Heart right ventricle (tissue), 16 donors: ENCODE measurements at regions not wholly inside any gene's neighbourhood (a gene's known extent, or its start where the extent isn't known, plus 50 kb on each side); places are given as distances from the start of the nearest gene placed in this dataset.

Experiments
- ATAC-seq, 8 donors: fragments of 200-7000 bp; cut with Tn5 transposase; one replicate each; pipeline ENCODE4 v1.9.1; 2020; ENCODE audit warnings: mild to moderate bottlenecking in 8 of 8, moderate library complexity in 8 of 8, moderate number of reproducible peaks in 1 of 8
- DNase-seq, 2 donors: peaks; one replicate each; pipeline ENCODE4 v3.0.0-alpha.2; 2020
- H3K27ac ChIP-seq, 10 donors: fragments of 200-600 bp; sonication (generic) in 2 of 10; one replicate each; pipeline versions ENCODE4 v1.5.0 to v1.8.0; 2020 to 2022; ENCODE audit warnings: mild to moderate bottlenecking in 3 of 10
- H3K27me3 ChIP-seq, 7 donors: fragments of 200-600 bp; one replicate each; pipeline ENCODE4 v1.8.0; 2021 to 2022; ENCODE audit warnings: mild to moderate bottlenecking in 2 of 7
- H3K36me3 ChIP-seq, 9 donors: fragments of 200-600 bp; sonication (generic) in 1 of 9; one replicate each; pipeline versions ENCODE4 v1.5.0 to v1.8.0; 2020 to 2022; ENCODE audit warnings: mild to moderate bottlenecking in 2 of 9
- H3K4me1 ChIP-seq, 9 donors: fragments of 200-600 bp; sonication (generic) in 1 of 9; one replicate each; pipeline versions ENCODE4 v1.5.0 to v1.8.0; 2020 to 2022; ENCODE audit warnings: mild to moderate bottlenecking in 4 of 9
- H3K4me3 ChIP-seq, 10 donors: fragments of 200-600 bp; sonication (generic) in 2 of 10; one replicate each; pipeline versions ENCODE4 v1.5.0 to v1.8.0; 2020 to 2022; ENCODE audit warnings: mild to moderate bottlenecking in 7 of 10, moderate library complexity in 2 of 10
- H3K9me3 ChIP-seq, 11 donors: fragments of 200-600 bp in 10 of 11; sonication (generic) in 2 of 11; one replicate each; pipeline versions ENCODE4 v1.5.0 to v1.8.0; 2013 to 2022; ENCODE audit warnings: mild to moderate bottlenecking in 2 of 11, control low read depth in 1 of 11, moderate library complexity in 1 of 11
- CTCF ChIP-seq, 9 donors: fragments of 200-600 bp; sonication (generic) in 2 of 9; IDR thresholded peaks; one replicate each; pipeline versions ENCODE4 v1.5.0 to v1.8.0; 2021 to 2022; ENCODE audit warnings: antibody characterized with exemption in 9 of 9, mild to moderate bottlenecking in 5 of 9, moderate library complexity in 1 of 9
- WGBS, 2 donors: extraction: QIAGEN DNeasy Blood & Tissue Kit; methylation state at CpG; one replicate each; pipeline ENCODE4 v1.1.7; 2013; ENCODE audit warnings: inconsistent platforms in 1 of 2; 5-methylcytosine and 5-hydroxymethylcytosine counted together
- intact Hi-C, 10 donors: fragments of 100-400 bp; cut with DNase I; formaldehyde crosslinking; loops; one replicate each; pipeline versions ENCODE4 v1.11.1 to v1.14.2; 2022
- donor health status: Arrhythmogenic right ventricular cardiomyopathy.
- donor health status: ischemic (EF 13 %, LVEDD 7.1; RV severe dilation, severe dysfunction).
- donor health status: healthy with polysubstance abuse.
- donor health status: DM: no; HTN: yes; CAD: no.
- donor health status: DM: no; HTN: no; CAD: no.
- donor health status: ischemic (EF 25% LVEDD 6.9; RV normal size, moderate dysfunction).
- donor health status: ischemic (EF 25% LVEDD 5.7; RV mildly dilated, moderate dysfunction).
- donor health status: healthy.
- donor health status: DM: yes; HTN: yes; CAD: no.
- donor health status: Ischemic cardiomyopathy.
- donor health status: ischemic (EF 35%, LVEDD 5.7; RV mildly dilated, moderate dysfunction).
- donor health status: nonischemic (EF 11% LVEDD 7.7; RV severe dilation, severe dysfunction).
- donor health status: DM: yes; HTN: yes; CAD: no.
- donor health status: PGD.
- donor health status: ischemic (EF 29% LVEDD 5.4; RV normal size, mild dysfunction).
- donor health status: nonischemic (EF 23%, LVEDD 6.1; RV moderate dilation, normal function).

GRCh38 chr4:85153221-85153620 lies 186.7 kb upstream of the WDFY3 start:
- ATAC-seq, result no peak
- H3K4me1 ChIP-seq, result peaks cover 0 to 24% (median 5%) of the 10 kb centered on the region in 9 donors
- no peaks in the 10 kb centered on the region for H3K36me3 ChIP-seq
- H3K4me3 ChIP-seq, result no peak overlapping the region
- H3K27me3 ChIP-seq, result no peaks in the 10 kb centered on the region
- H3K9me3 ChIP-seq, result no peaks in the 10 kb centered on the region
- TF ChIP-seq CTCF (IDR thresholded peaks at IDR 0.05), result no peak
- intact Hi-C loops, result loop anchor here in 4 of 10 donors (5.0 to 10.0 kb wide), 4 partner anchors 589 to 814 kb away; no protein-coding TSS in a partner anchor
- WGBS, 2 donors, result 44 to 87% methylated on average over 1 of the region's 1 CpG
- DNase-seq, result no peak
- no peak overlapping the region for H3K27ac ChIP-seq

GRCh38 chr4:85154591-85154990 lies 188.1 kb upstream of the WDFY3 start:
- DNase-seq, result no peak
- intact Hi-C loops, result loop anchor here in 4 of 10 donors (5.0 to 10.0 kb wide), 4 partner anchors 588 to 813 kb away; no protein-coding TSS in a partner anchor
- TF ChIP-seq CTCF (IDR thresholded peaks at IDR 0.05), result no peak

GRCh38 chr4:85165808-85166207 lies 199.3 kb upstream of the WDFY3 start:
- TF ChIP-seq CTCF (IDR thresholded peaks at IDR 0.05), result no peak
- intact Hi-C loops, result no loop called here
- ATAC-seq, result no peak

More at GRCh38 chr4:85154591-85154990, 188.1 kb upstream of the WDFY3 start:
- H3K36me3 ChIP-seq, result no peaks in the 10 kb centered on the region
- no peak for ATAC-seq
- H3K4me3 ChIP-seq, result no peak overlapping the region
- no peak overlapping the region for H3K27ac ChIP-seq
- 82 to 83% methylated on average over 1 of the region's 1 CpG for WGBS, 2 donors
- H3K9me3 ChIP-seq, result no peaks in the 10 kb centered on the region
- no peaks in the 10 kb centered on the region for H3K27me3 ChIP-seq
- peaks cover 0 to 14% (median 4%) of the 10 kb centered on the region in 9 donors for H3K4me1 ChIP-seq

GRCh38 chr4:85166318-85166717 lies 199.8 kb upstream of the WDFY3 start:
- Histone ChIP-seq H3K9me3 (peaks cover 0 to 20% (median 0%) of the 10 kb centered on the region in 11 donors), H3K4me1 (no peaks in the 10 kb centered on the region), H3K4me3 (no peak overlapping the region), H3K27ac (no peak overlapping the region), H3K27me3 (no peaks in the 10 kb centered on the region), H3K36me3 (no peaks in the 10 kb centered on the region)
- intact Hi-C loops, result no loop called here
- ATAC-seq (no peak), DNase-seq (no peak)
- WGBS, 2 donors, result 81 to 87% methylated on average over 3 of the region's 3 CpGs
- no peak for TF ChIP-seq CTCF (IDR thresholded peaks at IDR 0.05)

More at GRCh38 chr4:85165808-85166207, 199.3 kb upstream of the WDFY3 start:
- Histone ChIP-seq H3K9me3 (peaks cover 0 to 20% (median 3%) of the 10 kb centered on the region in 11 donors), H3K4me1 (no peaks in the 10 kb centered on the region), H3K36me3 (no peaks in the 10 kb centered on the region), H3K27me3 (no peaks in the 10 kb centered on the region), H3K27ac (no peak overlapping the region), H3K4me3 (no peak overlapping the region)
- WGBS, 2 donors, result 84 to 95% methylated on average over 2 of the region's 2 CpGs
- DNase-seq, result no peak
